ENCODE measurements at regions not wholly inside any gene's neighbourhood (a gene's known extent, or its start where the extent isn't known, plus 50 kb on each side); places are given as distances from the start of the nearest gene placed in this dataset.

DNA sequence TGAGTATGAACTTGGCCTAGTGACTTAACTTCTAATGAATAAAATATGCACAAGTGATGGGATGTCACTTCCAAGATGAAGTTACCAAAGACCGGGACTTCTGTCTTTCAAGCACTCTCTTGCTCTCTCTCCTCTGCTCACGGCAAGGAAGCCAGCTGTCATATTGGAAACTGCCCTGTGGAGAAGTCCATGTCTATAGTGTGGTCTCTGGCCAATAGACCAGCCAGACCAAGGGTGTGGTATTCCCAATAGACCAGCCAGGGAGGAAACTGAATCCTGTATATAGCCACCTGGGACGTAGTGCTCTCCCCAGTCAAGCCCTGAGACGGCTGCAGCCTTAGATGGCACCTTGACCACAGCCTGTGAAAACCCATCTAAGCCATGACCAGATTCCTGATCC lies 93.2 kb upstream of the ALX4 start (continued):
- TF ChIP-seq ZNF883 (CRISPR knock-in tag; IDR thresholded peaks at IDR 0.05; ENCODE audit: not compliant biosample characterization), result no peak
- no peak for TF ChIP-seq EEA1 (CRISPR knock-in tag; IDR thresholded peaks at IDR 0.05; ENCODE audit: borderline replicate concordance)
- TF ChIP-seq JDP2 (CRISPR knock-in tag; IDR thresholded peaks at IDR 0.05; ENCODE audit: borderline replicate concordance), result no peak
- TF ChIP-seq ZNF782 (CRISPR knock-in tag; IDR thresholded peaks at IDR 0.05; ENCODE audit: borderline replicate concordance), result no peak

GRCh38 chr11:44403587-44404273 lies 93.8 kb upstream of the ALX4 start:
- ChIA-PET POLR2A (no interaction called here), CTCF (ENCODE audit: low intra/inter-chr PET ratio, low total read pairs) (no interaction called here)
- ATAC-seq (no peak), DNase-seq (ENCODE audit: low spot score) (no peak), FAIRE-seq (no peak)
- Histone ChIP-seq H3K9me3 (ENCODE audit: low read length) (no peaks in the 10 kb centered on the region), H3K4me2 (ENCODE audit: low read depth, low read length) (no peak overlapping the region), H3K9ac (ENCODE audit: insufficient read depth, low read depth, low read length) (no peak overlapping the region), H3K27ac (ENCODE audit: extremely low read length, insufficient read depth, low read length) (no peak overlapping the region), H3K27me3 (ENCODE audit: control insufficient read depth in 1 of 2, insufficient read depth in 2 of 2, low read length in 2 of 2) (peaks cover 3 to 31% of the 10 kb centered on the region in 2 experiments), H3K36me3 (replicated peaks in 1 of 2; ENCODE audit: control insufficient read depth in 1 of 2, insufficient read depth in 2 of 2, low read length in 2 of 2) (no peaks in the 10 kb centered on the region), H4K20me1 (ENCODE audit: insufficient read depth, low read length) (no peaks in the 10 kb centered on the region), H3K79me2 (ENCODE audit: insufficient read depth, low read length) (no peaks in the 10 kb centered on the region), H3K4me3 (replicated peaks in 1 of 3; ENCODE audit: insufficient read depth in 1 of 3, low read depth in 2 of 3, low read length in 3 of 3) (no peak overlapping the region), H2AFZ (ENCODE audit: low read length) (no peak overlapping the region), H3K4me1 (ENCODE audit: insufficient read depth, low read length) (peaks cover 1% of the 10 kb centered on the region; the same call in 1 of the 2 replicates)
- WGBS (ENCODE audit: low lambda C conversion rate), result 10% methylated on average over 6 of the region's 6 CpGs
- BruUV-seq (replicated peaks), result no TSS peak
- intact Hi-C loops (cut with micrococcal nuclease; ENCODE audit: unreplicated experiment) (no loop called here), in situ Hi-C loops (cut with HindIII; ENCODE audit: extremely low pct_ligation_motif_present, low pct_unique_long_range_greater_than_20kb) (loop anchor here (25.0 kb wide), 1 partner anchor 91 kb away; the partner anchor contains the start of gene ALX4)
- TF ChIP-seq, protein P1, sequence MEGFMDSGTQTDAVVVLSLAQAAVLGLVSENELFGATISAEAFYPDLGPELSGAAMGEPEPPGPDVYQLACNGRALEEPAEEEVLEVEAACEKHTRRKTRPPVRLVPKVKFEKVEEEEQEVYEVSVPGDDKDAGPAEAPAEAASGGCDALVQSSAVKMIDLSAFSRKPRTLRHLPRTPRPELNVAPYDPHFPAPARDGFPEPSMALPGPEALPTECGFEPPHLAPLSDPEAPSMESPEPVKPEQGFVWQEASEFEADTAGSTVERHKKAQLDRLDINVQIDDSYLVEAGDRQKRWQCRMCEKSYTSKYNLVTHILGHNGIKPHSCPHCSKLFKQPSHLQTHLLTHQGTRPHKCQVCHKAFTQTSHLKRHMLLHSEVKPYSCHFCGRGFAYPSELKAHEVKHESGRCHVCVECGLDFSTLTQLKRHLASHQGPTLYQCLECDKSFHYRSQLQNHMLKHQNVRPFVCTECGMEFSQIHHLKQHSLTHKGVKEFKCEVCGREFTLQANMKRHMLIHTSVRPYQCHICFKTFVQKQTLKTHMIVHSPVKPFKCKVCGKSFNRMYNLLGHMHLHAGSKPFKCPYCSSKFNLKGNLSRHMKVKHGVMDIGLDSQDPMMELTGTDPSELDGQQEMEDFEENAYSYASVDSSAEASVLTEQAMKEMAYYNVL (CRISPR knock-in tag; IDR thresholded peaks at IDR 0.05; ENCODE audit: borderline replicate concordance), result no peak
- TF ChIP-seq SRSF9 (IDR thresholded peaks at IDR 0.05; ENCODE audit: borderline replicate concordance, insufficient read depth, low read depth, low read length, poor library complexity, severe bottlenecking), result no peak
- TF ChIP-seq HOMEZ (CRISPR knock-in tag; IDR thresholded peaks at IDR 0.05; ENCODE audit: low read depth), result no peak
- no peak for TF ChIP-seq MIER3 (CRISPR knock-in tag; IDR thresholded peaks at IDR 0.05; ENCODE audit: borderline replicate concordance)
- TF ChIP-seq KDM5A (IDR thresholded peaks at IDR 0.05; ENCODE audit: borderline replicate concordance, low read length), result no peak
- TF ChIP-seq MAX (IDR thresholded peaks at IDR 0.05), result no peak
- TF ChIP-seq PITX1 (CRISPR knock-in tag; IDR thresholded peaks at IDR 0.05), result no peak
- no peak for TF ChIP-seq CSRNP2 (CRISPR knock-in tag; conservative IDR thresholded peaks at IDR 0.05; ENCODE audit: low read depth)
